ENCODE measurements at regions not wholly inside any gene's neighbourhood (a gene's known extent, or its start where the extent isn't known, plus 50 kb on each side); places are given as distances from the start of the nearest gene placed in this dataset.

GRCh38 chr4:155487210-155487609, 110.4 kb upstream of the MAP9 start:
- no peak overlapping the region for H3K9ac ChIP-seq (replicated peaks in 1 of 4; ENCODE audit: extremely low read depth in 1 of 4, low read depth in 3 of 4, low read length in 3 of 4)
- no peak overlapping the region for H3K14ac ChIP-seq (ENCODE audit: insufficient read length)
- no peak overlapping the region for H2BK5ac ChIP-seq (ENCODE audit: low read depth, low read length)
- no peak overlapping the region for H3K23ac ChIP-seq (ENCODE audit: insufficient read length)
- H3K9me3 ChIP-seq (ENCODE audit: insufficient read depth in 2 of 2, low read depth in 1 of 2, low read length in 1 of 2): no peaks in the 10 kb centered on the region
- no peak overlapping the region for H4K91ac ChIP-seq (replicated peaks; ENCODE audit: insufficient read length, low read length)
- FAIRE-seq: no peak
- H3K4me1 ChIP-seq (replicated peaks in 1 of 4; ENCODE audit: control insufficient read depth in 3 of 4, insufficient read depth in 4 of 4, low read length in 3 of 4): no peaks in the 10 kb centered on the region
- no peak overlapping the region for H3K4me3 ChIP-seq (ENCODE audit: extremely low read depth in 1 of 4, insufficient read depth in 2 of 4, low read depth in 3 of 4, low read length in 4 of 4)
- no peaks in the 10 kb centered on the region for H3K79me1 ChIP-seq (ENCODE audit: low read depth, low read length)
- H2AK5ac ChIP-seq (ENCODE audit: low read depth, low read length): no peak overlapping the region
- no peaks in the 10 kb centered on the region for H4K20me1 ChIP-seq (replicated peaks in 1 of 2; ENCODE audit: control insufficient read depth in 1 of 2, insufficient read depth in 2 of 2, low read length in 2 of 2)
- no peak overlapping the region for H3K56ac ChIP-seq (replicated peaks; ENCODE audit: insufficient read length, low read depth, low read length)
- no peak overlapping the region for H3K4ac ChIP-seq (replicated peaks; ENCODE audit: insufficient read length, low read depth, low read length)
- H4K8ac ChIP-seq (ENCODE audit: extremely low read depth, insufficient read depth, low read length): no peak overlapping the region
- H2BK20ac ChIP-seq (ENCODE audit: low read length): no peak overlapping the region
- no peaks in the 10 kb centered on the region for H3K23me2 ChIP-seq (ENCODE audit: low read depth, low read length)
- H2BK15ac ChIP-seq (ENCODE audit: low read length): no peak overlapping the region
- ChIA-PET POLR2A (ENCODE audit: partially characterized antibody) (no interaction called here), CTCF (ENCODE audit: partially characterized antibody) (interaction anchor here (1.2 kb wide), 1 partner anchor 44 kb away, joined by 3 read pairs; no protein-coding TSS in a partner anchor)
- no peaks in the 10 kb centered on the region for H3K36me3 ChIP-seq (ENCODE audit: control insufficient read depth in 2 of 4, insufficient read depth in 4 of 4, low read length in 3 of 4)
- no peaks in the 10 kb centered on the region for H3K79me2 ChIP-seq (ENCODE audit: control insufficient read depth in 1 of 2, insufficient read depth in 2 of 2, low read length in 2 of 2)
- no peak overlapping the region for H3K4me2 ChIP-seq (ENCODE audit: insufficient read depth in 1 of 2, low read depth in 2 of 2, low read length in 2 of 2)
- no peak overlapping the region for H2AFZ ChIP-seq (ENCODE audit: low read length)
- DNase-seq (ENCODE audit: low read depth in 1 of 2, low spot score in 2 of 2): no peak
- no peak overlapping the region for H2BK12ac ChIP-seq (ENCODE audit: low read depth, low read length)
- H2BK120ac ChIP-seq (replicated peaks; ENCODE audit: low read depth, low read length): no peak overlapping the region
- no peak overlapping the region for H4K5ac ChIP-seq (ENCODE audit: insufficient read length, low read depth, low read length)
- no peak overlapping the region for H3K27ac ChIP-seq (ENCODE audit: low read depth, low read length)
- H3K27me3 ChIP-seq (replicated peaks in 1 of 4; ENCODE audit: control insufficient read depth in 3 of 4, extremely low read depth in 1 of 4, insufficient read depth in 3 of 4, low read length in 3 of 4): no peaks in the 10 kb centered on the region
- H3K18ac ChIP-seq (ENCODE audit: extremely low read depth, low read length): no peak overlapping the region
- TF ChIP-seq EP300 (IDR thresholded peaks at IDR 0.05; ENCODE audit: borderline replicate concordance in 1 of 2, low read depth in 2 of 2, low read length in 2 of 2): no peak
- TF ChIP-seq SUZ12 (IDR thresholded peaks at IDR 0.05; ENCODE audit: low read length): no peak
- no peak for TF ChIP-seq CBX8 (IDR thresholded peaks at IDR 0.05; ENCODE audit: borderline replicate concordance, low read depth, low read length)
- no peak for TF ChIP-seq BCL11A (IDR thresholded peaks at IDR 0.05; ENCODE audit: low read depth in 2 of 2, low read length in 2 of 2)
- TF ChIP-seq SIRT6 (IDR thresholded peaks at IDR 0.05; ENCODE audit: low read length): no peak
- no peak for TF ChIP-seq BRCA1 (IDR thresholded peaks at IDR 0.05; ENCODE audit: low read depth, low read length)
- no peak for TF ChIP-seq CEBPB (IDR thresholded peaks at IDR 0.05; ENCODE audit: low read depth, low read length)

Data from H1 (cell line).